Activated naive CD4-positive, alpha-beta T cell treated with anti-CD3 and anti-CD28 coated beads for 36 hours (primary cell): ENCODE measurements at regions not wholly inside any gene's neighbourhood (a gene's known extent, or its start where the extent isn't known, plus 50 kb on each side); places are given as distances from the start of the nearest gene placed in this dataset.

Experiments used
- CTCF ChIA-PET: fragments of 350-600 bp; sonication (Branson Sonifier 250); formaldehyde crosslinking; loops from one replicate; lab custom pipeline; 2021; ENCODE audit warnings: antibody characterized with exemption; lab: Charles Lee
- DNase-seq: peaks from one replicate; pipeline ENCODE4 v3.0.0-alpha.2; 2020
- H3K27ac Mint-ChIP-seq: one replicate; pipeline ENCODE4 v1.8.0; 2021; ENCODE audit warnings: mild to moderate bottlenecking, mixed read lengths
- H3K27me3 Mint-ChIP-seq: one replicate; pipeline ENCODE4 v1.8.0; 2021; ENCODE audit warnings: low read depth, mixed read lengths
- H3K36me3 Mint-ChIP-seq: one replicate; pipeline ENCODE4 v1.8.0; 2021; ENCODE audit warnings: low read depth, mixed read lengths
- H3K4me1 Mint-ChIP-seq: one replicate; pipeline ENCODE4 v1.8.0; 2021; ENCODE audit warnings: low read depth, mixed read lengths
- H3K4me3 Mint-ChIP-seq: one replicate; pipeline ENCODE4 v1.8.0; 2021; ENCODE audit warnings: mild to moderate bottlenecking, moderate library complexity, mixed read lengths
- H3K9me3 Mint-ChIP-seq: one replicate; pipeline ENCODE4 v1.8.0; 2021; ENCODE audit warnings: mixed read lengths
- intact Hi-C: fragments of 100-400 bp; cut with micrococcal nuclease; formaldehyde crosslinking; loops from one replicate; pipeline ENCODE4 v1.15.1; 2023

DNA sequence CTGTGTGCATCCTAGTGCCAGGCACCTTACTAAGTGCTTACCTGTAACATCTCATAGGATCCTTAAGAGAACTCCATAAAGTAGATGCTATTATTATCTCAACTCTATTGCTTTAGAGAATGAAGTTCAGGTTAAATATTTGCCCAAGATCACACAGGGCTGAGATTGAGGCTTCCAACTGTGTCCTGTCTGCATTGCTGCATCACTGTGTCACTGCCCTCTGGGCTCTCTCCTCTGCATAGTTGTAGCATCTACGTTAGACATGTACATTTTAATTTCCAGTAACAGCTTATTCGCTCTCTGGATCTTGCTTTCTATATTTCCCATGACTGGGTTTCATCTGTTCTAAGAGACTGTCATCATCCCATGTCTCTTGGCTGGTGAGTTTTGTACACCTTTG, 63.6 kb upstream of the FZD8 start:
- no peak overlapping the region for H3K4me3 Mint-ChIP-seq
- intact Hi-C loops: no loop called here
- H3K27me3 Mint-ChIP-seq: peaks cover 7% of the 10 kb centered on the region
- H3K27ac Mint-ChIP-seq: no peak overlapping the region
- peaks cover 4% of the 10 kb centered on the region for H3K9me3 Mint-ChIP-seq
- no peak for DNase-seq
- H3K4me1 Mint-ChIP-seq: no peaks in the 10 kb centered on the region
- CTCF ChIA-PET: no interaction called here
- H3K36me3 Mint-ChIP-seq: no peaks in the 10 kb centered on the region

DNA sequence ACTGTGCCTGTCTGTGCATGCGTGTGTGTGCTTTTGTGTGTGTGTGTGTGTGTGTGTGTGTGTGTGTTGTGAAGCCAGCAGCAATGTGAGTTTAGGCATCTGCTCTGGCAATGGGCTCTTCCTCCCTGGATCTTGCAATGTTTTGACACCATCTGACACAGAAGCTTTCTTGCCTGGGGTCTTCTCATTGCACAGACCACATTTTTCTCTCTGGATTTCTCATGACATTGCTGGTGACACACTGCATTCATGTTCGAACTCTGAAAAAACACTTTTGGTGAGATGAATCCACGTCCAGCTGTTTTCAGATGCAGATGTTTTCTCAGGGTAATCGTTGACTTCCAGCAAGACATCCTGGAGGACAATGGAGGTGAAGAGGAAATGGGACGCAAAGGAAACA, 63.0 kb upstream of the FZD8 start:
- no peak overlapping the region for H3K4me3 Mint-ChIP-seq
- CTCF ChIA-PET: no interaction called here
- no peak for DNase-seq
- peaks cover 4% of the 10 kb centered on the region for H3K9me3 Mint-ChIP-seq
- intact Hi-C loops: no loop called here
- H3K27ac Mint-ChIP-seq: no peak overlapping the region
- no peaks in the 10 kb centered on the region for H3K4me1 Mint-ChIP-seq
- H3K36me3 Mint-ChIP-seq: no peaks in the 10 kb centered on the region
- peaks cover 5% of the 10 kb centered on the region for H3K27me3 Mint-ChIP-seq

DNA sequence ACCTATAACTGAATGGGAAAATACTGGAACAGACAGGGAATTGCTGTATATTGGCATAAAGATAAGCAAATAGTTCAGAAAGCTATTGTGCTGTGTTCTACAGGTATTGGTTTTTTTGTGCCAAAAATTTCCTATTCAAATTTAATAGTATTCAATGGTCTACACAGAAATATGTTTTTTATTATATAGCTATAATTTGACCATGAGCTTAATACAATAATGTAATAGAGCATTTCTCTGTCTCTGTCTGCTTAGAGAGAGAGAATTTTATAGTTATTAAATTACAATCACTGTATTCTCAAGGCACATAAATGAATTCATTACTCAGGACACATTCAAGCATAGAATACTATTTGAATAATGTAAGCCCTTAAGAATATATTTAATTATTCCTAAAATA, 62.3 kb upstream of the FZD8 start:
- Mint-ChIP-seq H3K27me3 (peaks cover 5% of the 10 kb centered on the region), H3K27ac (no peak overlapping the region), H3K9me3 (peaks cover 4% of the 10 kb centered on the region), H3K36me3 (no peaks in the 10 kb centered on the region), H3K4me1 (no peaks in the 10 kb centered on the region), H3K4me3 (no peak overlapping the region)
- intact Hi-C loops: no loop called here
- no peak for DNase-seq
- CTCF ChIA-PET: no interaction called here

DNA sequence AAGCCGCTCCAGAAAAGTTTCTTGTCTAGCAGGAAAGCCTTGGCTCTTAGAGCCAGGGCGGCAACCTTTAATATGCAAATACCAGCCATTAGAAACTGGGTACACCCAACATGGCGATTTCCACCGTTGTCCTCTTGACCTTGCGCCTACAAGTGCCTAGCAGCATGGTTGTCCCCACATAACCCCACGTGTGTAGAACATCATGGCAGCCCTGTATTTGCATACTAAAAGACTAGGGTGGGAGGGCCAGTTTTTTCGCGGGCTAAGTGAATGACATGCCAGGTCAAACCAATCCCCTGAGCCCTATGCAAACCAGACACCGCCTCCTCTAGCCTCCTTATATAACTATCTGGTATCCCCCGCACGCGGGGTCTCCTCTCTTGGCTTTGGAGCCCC, 58.4 kb upstream of the FZD8 start:
- no peak overlapping the region for H3K4me3 Mint-ChIP-seq
- H3K27ac Mint-ChIP-seq: no peak overlapping the region
- CTCF ChIA-PET: no interaction called here

DNA sequence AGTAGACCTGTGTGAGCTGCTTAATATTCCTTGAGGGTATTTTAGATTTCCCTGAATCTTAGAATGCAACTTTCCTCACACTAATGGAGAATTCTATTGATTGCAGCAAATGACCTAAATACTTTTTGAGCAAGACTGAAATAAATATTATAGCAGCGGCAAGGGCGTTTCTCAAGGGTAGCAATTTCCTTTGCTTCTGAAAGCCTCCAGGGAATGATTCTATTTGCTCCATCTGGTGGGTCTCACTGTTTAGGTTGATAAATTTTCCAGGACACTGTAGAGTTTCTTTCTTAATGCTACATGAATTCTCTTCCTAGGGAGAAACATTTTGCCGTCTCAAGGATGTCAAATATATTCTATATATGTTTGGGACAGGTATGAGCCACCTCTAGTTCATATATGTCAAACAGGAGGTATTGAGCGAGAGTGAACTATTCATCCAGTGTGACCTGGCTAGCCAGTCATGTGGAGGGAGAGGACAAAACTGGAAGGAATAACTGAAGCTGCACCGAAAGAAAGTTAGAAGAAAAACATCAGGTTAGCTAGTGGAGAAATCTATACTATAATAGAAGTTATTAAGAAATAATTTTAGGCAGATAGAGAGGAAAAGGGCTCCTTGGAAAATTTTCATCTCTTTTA, 57.9 kb upstream of the FZD8 start:
- Mint-ChIP-seq H3K36me3 (no peaks in the 10 kb centered on the region), H3K9me3 (no peaks in the 10 kb centered on the region), H3K27ac (no peak overlapping the region), H3K4me3 (no peak overlapping the region), H3K27me3 (peaks cover 3% of the 10 kb centered on the region), H3K4me1 (no peaks in the 10 kb centered on the region)
- intact Hi-C loops: loop anchor here (10.0 kb wide), 1 partner anchor 45 kb away; no protein-coding TSS in a partner anchor
- no peak for DNase-seq
- CTCF ChIA-PET: no interaction called here

More for the DNA sequence above, 58.4 kb upstream of the FZD8 start:
- H3K36me3 Mint-ChIP-seq: no peaks in the 10 kb centered on the region
- no peak for DNase-seq
- H3K4me1 Mint-ChIP-seq: no peaks in the 10 kb centered on the region
- peaks cover 3% of the 10 kb centered on the region for H3K27me3 Mint-ChIP-seq
- intact Hi-C loops: no loop called here
- H3K9me3 Mint-ChIP-seq: no peaks in the 10 kb centered on the region

DNA sequence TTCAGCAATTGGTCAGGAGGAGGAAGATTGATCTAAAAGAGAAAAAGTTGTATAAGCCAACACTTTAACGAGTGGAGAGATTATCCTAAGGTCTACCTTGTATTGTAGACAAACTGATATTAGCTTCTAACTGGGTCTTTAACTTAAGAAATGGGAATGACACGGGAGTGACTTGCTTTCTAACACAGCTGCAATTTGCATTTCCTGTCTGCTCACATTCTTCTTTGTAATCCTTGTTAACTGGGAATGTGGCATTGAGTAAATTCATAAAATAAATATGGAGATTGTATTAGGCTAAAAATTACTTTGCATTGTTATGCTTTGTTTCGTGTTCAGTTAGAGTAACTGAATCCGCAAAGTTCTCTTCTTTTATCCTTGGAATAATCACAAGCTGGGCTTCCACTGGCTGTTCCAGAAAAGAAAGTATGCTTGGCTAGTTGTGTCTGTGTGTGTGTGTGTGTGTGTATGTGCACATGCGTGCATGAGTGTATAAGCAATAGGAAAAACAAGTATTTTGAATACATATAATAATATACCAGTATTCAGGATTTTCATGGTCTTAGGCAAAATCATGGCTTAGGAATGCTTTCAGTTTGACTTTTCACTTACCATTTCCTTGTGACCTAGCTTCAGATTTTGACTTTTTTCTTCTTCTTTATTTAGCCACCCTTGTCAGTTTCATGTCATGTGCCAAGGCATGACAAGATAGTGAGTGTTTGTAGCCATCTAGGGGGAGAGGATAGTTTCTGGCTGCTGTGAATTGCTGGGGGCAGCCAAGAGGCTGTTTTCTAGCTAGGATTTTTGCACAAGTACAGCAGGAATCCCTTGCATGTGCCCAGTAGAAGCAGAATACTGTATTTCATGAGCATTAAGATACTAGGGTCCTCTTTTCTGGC, 54.5 kb upstream of the FZD8 start:
- Mint-ChIP-seq H3K36me3 (no peaks in the 10 kb centered on the region), H3K27ac (no peak overlapping the region), H3K27me3 (peaks cover 3% of the 10 kb centered on the region), H3K9me3 (no peaks in the 10 kb centered on the region), H3K4me3 (no peak overlapping the region), H3K4me1 (no peaks in the 10 kb centered on the region)
- DNase-seq: no peak
- CTCF ChIA-PET: no interaction called here
- intact Hi-C loops: loop anchor here (10.0 kb wide), 1 partner anchor 48 kb away; no protein-coding TSS in a partner anchor

DNA sequence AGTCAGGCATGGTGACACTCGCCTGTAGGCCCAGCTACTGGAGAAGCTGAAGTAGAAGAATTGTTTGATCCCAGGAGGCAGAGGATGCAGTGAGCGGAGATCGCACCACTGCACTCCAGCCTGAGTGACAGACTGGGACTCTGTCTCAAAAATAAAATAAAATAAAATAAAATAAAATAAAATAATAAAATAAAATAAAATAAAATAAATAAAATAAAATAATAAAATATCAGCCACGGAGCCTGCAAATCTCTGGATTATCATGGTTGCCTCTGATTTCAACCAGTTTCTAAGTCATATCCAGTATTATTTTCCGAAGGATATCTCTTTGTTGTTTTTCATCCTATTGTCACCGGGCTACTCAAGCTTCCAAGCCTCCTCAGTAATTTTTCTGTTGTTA, 51.7 kb upstream of the FZD8 start:
- intact Hi-C loops: loop anchor here (10.0 kb wide), 1 partner anchor 51 kb away; no protein-coding TSS in a partner anchor
- no peak overlapping the region for H3K27ac Mint-ChIP-seq
- H3K27me3 Mint-ChIP-seq: peaks cover 6% of the 10 kb centered on the region
- no peaks in the 10 kb centered on the region for H3K4me1 Mint-ChIP-seq
- no peaks in the 10 kb centered on the region for H3K9me3 Mint-ChIP-seq
- H3K4me3 Mint-ChIP-seq: no peak overlapping the region
- CTCF ChIA-PET: no interaction called here
- DNase-seq: no peak
- H3K36me3 Mint-ChIP-seq: no peaks in the 10 kb centered on the region
